22Rv1 (cell line): ENCODE measurements at regions not wholly inside any gene's neighbourhood (a gene's known extent, or its start where the extent isn't known, plus 50 kb on each side); places are given as distances from the start of the nearest gene placed in this dataset.

Experiments used
- ZFX ChIP-seq: fragments of 450-650 bp; IDR thresholded peaks from 2 replicates; pipeline ENCODE4 v1.6.1; 2017; ENCODE audit warnings: antibody characterized with exemption, borderline replicate concordance
- TF ChIP-seq, protein P1 (sequence below): fragments of 450-650 bp; IDR thresholded peaks from 2 replicates; pipeline ENCODE4 v1.5.1; 2017; ENCODE audit warnings: mild to moderate bottlenecking

DNA sequence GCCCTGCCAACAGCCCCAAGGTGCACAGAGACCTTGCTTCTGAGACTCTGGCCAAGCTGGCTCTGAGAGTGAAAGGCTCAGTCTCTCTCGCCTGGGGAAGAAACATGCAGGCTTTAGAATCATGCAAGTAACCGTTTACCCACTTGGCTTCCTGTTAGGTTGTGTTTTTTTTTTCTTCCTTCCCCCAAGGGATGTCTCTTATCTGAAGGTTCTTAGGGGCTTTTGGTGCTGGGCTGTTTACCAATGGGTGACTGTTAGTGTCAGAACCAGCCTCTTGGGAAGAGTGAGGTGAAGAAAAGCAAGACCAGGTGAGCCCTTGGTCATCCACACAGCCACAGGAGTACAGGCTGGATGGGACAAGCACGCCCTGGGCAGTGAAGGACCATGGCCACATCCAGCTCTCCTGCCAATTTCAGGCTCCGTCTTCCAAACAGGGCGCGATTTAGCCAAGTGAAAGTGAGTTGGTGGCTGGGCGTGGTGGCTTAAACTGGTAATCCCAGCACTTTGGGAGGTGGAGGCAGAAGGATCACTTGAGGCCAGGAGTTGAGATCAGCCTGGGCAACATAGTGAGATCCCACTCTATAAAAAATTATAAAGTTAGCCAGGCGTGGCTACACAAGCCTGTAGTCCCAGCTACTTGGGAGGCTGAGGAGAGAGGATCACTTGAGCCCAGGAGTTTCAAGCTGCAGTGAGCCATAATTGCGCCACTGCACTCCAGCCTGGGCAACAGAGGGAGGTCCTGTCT, 76.3 kb upstream of the CUX1 start:
- TF ChIP-seq, protein P1, sequence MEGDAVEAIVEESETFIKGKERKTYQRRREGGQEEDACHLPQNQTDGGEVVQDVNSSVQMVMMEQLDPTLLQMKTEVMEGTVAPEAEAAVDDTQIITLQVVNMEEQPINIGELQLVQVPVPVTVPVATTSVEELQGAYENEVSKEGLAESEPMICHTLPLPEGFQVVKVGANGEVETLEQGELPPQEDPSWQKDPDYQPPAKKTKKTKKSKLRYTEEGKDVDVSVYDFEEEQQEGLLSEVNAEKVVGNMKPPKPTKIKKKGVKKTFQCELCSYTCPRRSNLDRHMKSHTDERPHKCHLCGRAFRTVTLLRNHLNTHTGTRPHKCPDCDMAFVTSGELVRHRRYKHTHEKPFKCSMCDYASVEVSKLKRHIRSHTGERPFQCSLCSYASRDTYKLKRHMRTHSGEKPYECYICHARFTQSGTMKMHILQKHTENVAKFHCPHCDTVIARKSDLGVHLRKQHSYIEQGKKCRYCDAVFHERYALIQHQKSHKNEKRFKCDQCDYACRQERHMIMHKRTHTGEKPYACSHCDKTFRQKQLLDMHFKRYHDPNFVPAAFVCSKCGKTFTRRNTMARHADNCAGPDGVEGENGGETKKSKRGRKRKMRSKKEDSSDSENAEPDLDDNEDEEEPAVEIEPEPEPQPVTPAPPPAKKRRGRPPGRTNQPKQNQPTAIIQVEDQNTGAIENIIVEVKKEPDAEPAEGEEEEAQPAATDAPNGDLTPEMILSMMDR: no peak
- no peak for TF ChIP-seq ZFX
